DOHH2 (cell line): ENCODE measurements at regions not wholly inside any gene's neighbourhood (a gene's known extent, or its start where the extent isn't known, plus 50 kb on each side); places are given as distances from the start of the nearest gene placed in this dataset.

Experiments
- CTCF ChIP-seq: fragments of 200-600 bp; sonication (generic); IDR thresholded peaks from one replicate; pipeline ENCODE4 v1.5.1; 2014; ENCODE audit warnings: antibody characterized with exemption, mild to moderate bottlenecking, low read depth, low read length; ENCODE audit not compliant: poor library complexity, severe bottlenecking
- EZH2phosphoT487 ChIP-seq: fragments of 200-600 bp; sonication (generic); IDR thresholded peaks from 2 replicates; pipeline ENCODE4 v1.6.1; 2017; ENCODE audit warnings: borderline replicate concordance, mild to moderate bottlenecking, antibody characterized with exemption, low read length, moderate library complexity, mixed read lengths

GRCh38 chr3:35502699-35503098 is 136.6 kb upstream of the ARPP21 start:
- TF ChIP-seq CTCF (no peak), EZH2phosphoT487 (no peak)
